OCI-LY3 (cell line): ENCODE measurements at regions not wholly inside any gene's neighbourhood (a gene's known extent, or its start where the extent isn't known, plus 50 kb on each side); places are given as distances from the start of the nearest gene placed in this dataset.

Source experiments
- EZH2phosphoT487 ChIP-seq: fragments of 200-600 bp; shearing (Covaris generic); IDR thresholded peaks from 2 replicates; pipeline ENCODE4 v1.6.1; 2018; ENCODE audit warnings: antibody characterized with exemption, mixed run types, low read depth
- TF ChIP-seq, protein P1 (sequence below): fragments of 200-600, 300-600 bp; sonication (generic); IDR thresholded peaks from 2 replicates; pipeline ENCODE4 v1.5.1; 2014; ENCODE audit warnings: antibody characterized with exemption, low read length, low read depth

DNA sequence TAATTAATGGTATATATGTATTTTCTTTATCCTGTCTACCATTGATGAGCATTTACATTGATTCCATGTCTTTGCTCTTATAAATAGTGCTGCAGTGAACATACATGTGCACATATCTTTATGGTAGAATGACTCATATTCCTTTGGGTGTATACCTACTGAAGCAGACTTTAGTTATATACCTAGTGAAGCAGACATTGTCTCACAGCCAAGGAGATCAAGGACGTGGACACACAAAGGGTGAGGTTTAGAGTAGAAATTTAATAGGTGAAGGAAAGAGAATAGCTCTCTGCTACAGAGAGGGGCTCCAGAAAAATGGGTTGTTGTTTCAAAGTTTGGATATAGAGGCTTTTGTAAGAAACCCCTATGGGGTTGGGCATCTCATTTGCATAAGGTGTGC, 700.3 kb downstream of the CDH11 start:
- TF ChIP-seq, protein P1, sequence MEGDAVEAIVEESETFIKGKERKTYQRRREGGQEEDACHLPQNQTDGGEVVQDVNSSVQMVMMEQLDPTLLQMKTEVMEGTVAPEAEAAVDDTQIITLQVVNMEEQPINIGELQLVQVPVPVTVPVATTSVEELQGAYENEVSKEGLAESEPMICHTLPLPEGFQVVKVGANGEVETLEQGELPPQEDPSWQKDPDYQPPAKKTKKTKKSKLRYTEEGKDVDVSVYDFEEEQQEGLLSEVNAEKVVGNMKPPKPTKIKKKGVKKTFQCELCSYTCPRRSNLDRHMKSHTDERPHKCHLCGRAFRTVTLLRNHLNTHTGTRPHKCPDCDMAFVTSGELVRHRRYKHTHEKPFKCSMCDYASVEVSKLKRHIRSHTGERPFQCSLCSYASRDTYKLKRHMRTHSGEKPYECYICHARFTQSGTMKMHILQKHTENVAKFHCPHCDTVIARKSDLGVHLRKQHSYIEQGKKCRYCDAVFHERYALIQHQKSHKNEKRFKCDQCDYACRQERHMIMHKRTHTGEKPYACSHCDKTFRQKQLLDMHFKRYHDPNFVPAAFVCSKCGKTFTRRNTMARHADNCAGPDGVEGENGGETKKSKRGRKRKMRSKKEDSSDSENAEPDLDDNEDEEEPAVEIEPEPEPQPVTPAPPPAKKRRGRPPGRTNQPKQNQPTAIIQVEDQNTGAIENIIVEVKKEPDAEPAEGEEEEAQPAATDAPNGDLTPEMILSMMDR, result no peak
- no peak for TF ChIP-seq EZH2phosphoT487
